Lower leg skin (tissue), 4 donors: ENCODE measurements at regions not wholly inside any gene's neighbourhood (a gene's known extent, or its start where the extent isn't known, plus 50 kb on each side); places are given as distances from the start of the nearest gene placed in this dataset.

Experiments used
- DNase-seq, 2 donors: peaks; one replicate each; pipeline ENCODE4 v3.0.0-alpha.2; 2019; ENCODE audit warnings: low spot score in 2 of 2
- H3K4me3 ChIP-seq: fragments of 200-600 bp; sonication (generic); 2 replicates; pipeline ENCODE4 v1.5.1; 2017; ENCODE audit warnings: mild to moderate bottlenecking, low read depth; ENCODE audit not compliant: poor library complexity, severe bottlenecking
- POLR2A ChIP-seq, 2 donors: fragments of 450-650 bp; IDR thresholded peaks; one replicate each; pipeline ENCODE4 v1.6.1; 2016 to 2017; ENCODE audit warnings: antibody characterized with exemption in 2 of 2, mild to moderate bottlenecking in 1 of 2, moderate library complexity in 1 of 2
- WGBS, 2 donors: methylation state at CpG; one replicate each; pipeline ENCODE4 v1.1.5; 2018; 5-methylcytosine and 5-hydroxymethylcytosine counted together
- intact Hi-C: fragments of 100-400 bp; cut with DNase I; formaldehyde crosslinking; loops from one replicate; pipeline ENCODE4 v1.15.0; 2023; ENCODE audit warnings: low total_unique reads
- TF ChIP-seq, protein P1 (sequence below), 3 donors: fragments of 450-650 bp; IDR thresholded peaks; one replicate each; pipeline ENCODE4 v1.5.1; 2016; ENCODE audit warnings: antibody characterized with exemption in 3 of 3, mild to moderate bottlenecking in 3 of 3, moderate library complexity in 2 of 3

DNA sequence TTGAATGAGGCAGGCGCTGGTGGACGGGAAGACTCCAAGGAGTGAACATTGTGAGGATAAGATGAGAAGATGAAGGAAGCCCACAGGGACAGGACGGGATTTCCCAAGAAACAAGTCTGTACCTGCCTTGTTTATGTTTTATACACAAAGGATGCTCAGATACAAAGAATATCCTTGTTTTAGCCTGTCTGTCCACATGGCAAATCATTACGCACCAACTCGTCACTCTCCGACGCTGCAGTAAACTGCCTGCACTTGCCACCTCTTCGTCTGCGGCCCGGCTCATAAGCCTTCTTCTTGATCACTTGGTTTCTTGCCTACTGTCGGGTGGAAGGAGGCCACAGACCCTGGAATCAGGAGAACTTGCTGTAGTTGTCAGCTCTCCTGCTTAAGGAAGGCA is 85.4 kb downstream of the CD83 start:
- 83 to 84% methylated on average over 11 of the region's 11 CpGs for WGBS, 2 donors
- no peak overlapping the region for H3K4me3 ChIP-seq
- no peak for DNase-seq
- intact Hi-C loops: no loop called here
- TF ChIP-seq, protein P1, sequence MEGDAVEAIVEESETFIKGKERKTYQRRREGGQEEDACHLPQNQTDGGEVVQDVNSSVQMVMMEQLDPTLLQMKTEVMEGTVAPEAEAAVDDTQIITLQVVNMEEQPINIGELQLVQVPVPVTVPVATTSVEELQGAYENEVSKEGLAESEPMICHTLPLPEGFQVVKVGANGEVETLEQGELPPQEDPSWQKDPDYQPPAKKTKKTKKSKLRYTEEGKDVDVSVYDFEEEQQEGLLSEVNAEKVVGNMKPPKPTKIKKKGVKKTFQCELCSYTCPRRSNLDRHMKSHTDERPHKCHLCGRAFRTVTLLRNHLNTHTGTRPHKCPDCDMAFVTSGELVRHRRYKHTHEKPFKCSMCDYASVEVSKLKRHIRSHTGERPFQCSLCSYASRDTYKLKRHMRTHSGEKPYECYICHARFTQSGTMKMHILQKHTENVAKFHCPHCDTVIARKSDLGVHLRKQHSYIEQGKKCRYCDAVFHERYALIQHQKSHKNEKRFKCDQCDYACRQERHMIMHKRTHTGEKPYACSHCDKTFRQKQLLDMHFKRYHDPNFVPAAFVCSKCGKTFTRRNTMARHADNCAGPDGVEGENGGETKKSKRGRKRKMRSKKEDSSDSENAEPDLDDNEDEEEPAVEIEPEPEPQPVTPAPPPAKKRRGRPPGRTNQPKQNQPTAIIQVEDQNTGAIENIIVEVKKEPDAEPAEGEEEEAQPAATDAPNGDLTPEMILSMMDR (IDR thresholded peaks at IDR 0.05): no peak
- no peak for TF ChIP-seq POLR2A (IDR thresholded peaks at IDR 0.05)

DNA sequence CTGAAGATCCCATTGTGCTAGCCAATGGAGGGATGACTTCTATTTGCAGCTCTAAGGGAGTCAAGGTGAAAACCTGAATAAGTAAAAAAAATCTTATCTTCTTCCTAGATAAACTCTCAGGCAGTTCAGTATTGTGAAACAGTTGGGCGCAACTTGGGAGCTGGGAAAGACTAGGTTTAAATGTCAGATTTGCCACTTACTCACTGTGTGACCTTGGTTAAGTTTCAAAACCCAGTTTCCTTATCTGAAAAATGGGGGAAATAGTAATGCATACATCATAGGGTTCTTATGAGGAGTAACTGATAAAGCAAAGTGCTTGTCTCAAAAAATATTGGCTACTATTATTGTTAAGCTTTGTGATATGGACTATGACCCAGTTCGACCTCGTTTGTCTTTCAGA is 88.8 kb downstream of the CD83 start:
- WGBS, 2 donors: 92% methylated on average over 3 of the region's 3 CpGs
- H3K4me3 ChIP-seq: no peak overlapping the region
- TF ChIP-seq, protein P1 (IDR thresholded peaks at IDR 0.05): no peak
- no peak for TF ChIP-seq POLR2A (IDR thresholded peaks at IDR 0.05)
- DNase-seq: no peak
- intact Hi-C loops: no loop called here

DNA sequence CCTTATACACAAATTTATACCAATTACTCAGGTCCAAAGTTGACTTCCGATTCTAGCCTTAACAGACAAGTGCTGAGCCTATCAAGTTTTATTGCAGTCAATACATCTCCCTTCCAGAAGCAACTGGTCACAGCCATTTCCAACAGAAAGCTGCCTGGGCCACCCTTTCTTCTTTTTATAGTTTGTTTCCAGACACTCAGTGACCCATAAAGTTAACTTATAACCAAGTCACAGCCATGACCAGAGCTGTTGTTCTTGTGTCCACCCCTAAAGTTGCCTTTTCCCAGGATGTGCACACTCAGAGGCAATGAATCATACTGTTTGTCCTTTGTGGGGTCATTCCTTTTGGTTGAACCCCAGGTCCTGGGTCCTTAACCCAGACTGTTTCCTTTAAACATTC is 89.9 kb downstream of the CD83 start:
- intact Hi-C loops: no loop called here
- DNase-seq: no peak
- TF ChIP-seq, protein P1 (IDR thresholded peaks at IDR 0.05): no peak
- no peak for TF ChIP-seq POLR2A (IDR thresholded peaks at IDR 0.05)
- 91 to 97% methylated on average over 1 of the region's 1 CpG for WGBS, 2 donors
- no peak overlapping the region for H3K4me3 ChIP-seq

GRCh38 chr6:14209000-14209399 is 91.4 kb downstream of the CD83 start:
- DNase-seq: no peak
- intact Hi-C loops: no loop called here
- no peak overlapping the region for H3K4me3 ChIP-seq
- TF ChIP-seq, protein P1 (IDR thresholded peaks at IDR 0.05): no peak
- TF ChIP-seq POLR2A (IDR thresholded peaks at IDR 0.05): no peak
- 74 to 78% methylated on average over 3 of the region's 3 CpGs for WGBS, 2 donors

DNA sequence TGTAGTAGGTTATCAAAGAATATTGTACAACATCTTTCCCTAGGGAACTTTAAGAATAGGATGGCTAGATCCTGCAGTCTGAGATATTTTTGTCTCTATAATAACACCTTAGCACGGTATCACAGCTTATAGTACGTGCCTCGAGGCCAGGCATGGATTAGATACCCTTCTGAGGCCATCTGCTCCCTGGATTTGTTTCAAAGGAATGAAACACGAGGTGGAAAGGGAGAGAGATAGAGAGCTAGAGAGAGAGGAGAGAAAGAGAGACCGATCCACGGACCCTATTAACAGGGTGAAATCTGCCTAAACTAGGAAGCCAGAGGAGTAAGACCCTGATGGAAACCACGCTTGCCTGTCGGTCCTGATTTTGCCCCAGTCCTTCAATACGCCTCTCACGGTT is 92.5 kb downstream of the CD83 start:
- 81 to 82% methylated on average over 10 of the region's 10 CpGs for WGBS, 2 donors
- no peak for DNase-seq
- TF ChIP-seq, protein P1 (IDR thresholded peaks at IDR 0.05): no peak
- TF ChIP-seq POLR2A (IDR thresholded peaks at IDR 0.05): no peak
- intact Hi-C loops: no loop called here
- no peak overlapping the region for H3K4me3 ChIP-seq
